SU-DHL-6 (cell line): ENCODE measurements at regions not wholly inside any gene's neighbourhood (a gene's known extent, or its start where the extent isn't known, plus 50 kb on each side); places are given as distances from the start of the nearest gene placed in this dataset.

Experiments used
- EZH2phosphoT487 ChIP-seq: fragments of 200-600 bp; sonication (generic), shearing (Covaris generic); conservative IDR thresholded peaks from 2 replicates; pipeline ENCODE4 v1.6.1; 2018; ENCODE audit warnings: mild to moderate bottlenecking, antibody characterized with exemption, low read length, moderate library complexity, mixed read lengths
- TF ChIP-seq, protein P1 (sequence below): fragments of 200-600 bp; sonication (generic); IDR thresholded peaks from one replicate; pipeline ENCODE4 v1.5.1; 2017; ENCODE audit warnings: antibody characterized with exemption, mild to moderate bottlenecking, low read length, moderate library complexity; ENCODE audit not compliant: insufficient read depth, poor library complexity, severe bottlenecking

DNA sequence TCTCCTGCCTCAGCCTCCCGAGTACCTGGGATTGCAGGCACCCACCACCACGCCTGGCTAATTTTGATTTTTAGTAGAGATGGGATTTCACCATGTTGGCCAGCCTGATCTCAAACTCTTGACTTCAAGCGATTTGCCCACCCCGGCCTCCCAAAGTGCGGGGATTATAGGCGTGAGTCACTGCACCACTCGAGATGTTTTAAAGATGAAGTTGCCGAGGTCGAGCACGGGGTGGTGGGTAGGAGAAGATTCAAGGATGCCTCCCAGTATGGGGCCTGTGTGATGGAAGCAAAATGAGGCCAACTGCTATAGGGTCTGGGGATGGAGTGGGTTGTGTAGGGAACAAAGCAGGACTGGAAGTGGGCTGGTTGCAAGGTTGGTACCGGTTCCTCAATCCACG is 245.2 kb downstream of the MN1 start:
- TF ChIP-seq, protein P1, sequence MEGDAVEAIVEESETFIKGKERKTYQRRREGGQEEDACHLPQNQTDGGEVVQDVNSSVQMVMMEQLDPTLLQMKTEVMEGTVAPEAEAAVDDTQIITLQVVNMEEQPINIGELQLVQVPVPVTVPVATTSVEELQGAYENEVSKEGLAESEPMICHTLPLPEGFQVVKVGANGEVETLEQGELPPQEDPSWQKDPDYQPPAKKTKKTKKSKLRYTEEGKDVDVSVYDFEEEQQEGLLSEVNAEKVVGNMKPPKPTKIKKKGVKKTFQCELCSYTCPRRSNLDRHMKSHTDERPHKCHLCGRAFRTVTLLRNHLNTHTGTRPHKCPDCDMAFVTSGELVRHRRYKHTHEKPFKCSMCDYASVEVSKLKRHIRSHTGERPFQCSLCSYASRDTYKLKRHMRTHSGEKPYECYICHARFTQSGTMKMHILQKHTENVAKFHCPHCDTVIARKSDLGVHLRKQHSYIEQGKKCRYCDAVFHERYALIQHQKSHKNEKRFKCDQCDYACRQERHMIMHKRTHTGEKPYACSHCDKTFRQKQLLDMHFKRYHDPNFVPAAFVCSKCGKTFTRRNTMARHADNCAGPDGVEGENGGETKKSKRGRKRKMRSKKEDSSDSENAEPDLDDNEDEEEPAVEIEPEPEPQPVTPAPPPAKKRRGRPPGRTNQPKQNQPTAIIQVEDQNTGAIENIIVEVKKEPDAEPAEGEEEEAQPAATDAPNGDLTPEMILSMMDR: no peak
- no peak for TF ChIP-seq EZH2phosphoT487
